ENCODE measurements at regions not wholly inside any gene's neighbourhood (a gene's known extent, or its start where the extent isn't known, plus 50 kb on each side); places are given as distances from the start of the nearest gene placed in this dataset.

DNA sequence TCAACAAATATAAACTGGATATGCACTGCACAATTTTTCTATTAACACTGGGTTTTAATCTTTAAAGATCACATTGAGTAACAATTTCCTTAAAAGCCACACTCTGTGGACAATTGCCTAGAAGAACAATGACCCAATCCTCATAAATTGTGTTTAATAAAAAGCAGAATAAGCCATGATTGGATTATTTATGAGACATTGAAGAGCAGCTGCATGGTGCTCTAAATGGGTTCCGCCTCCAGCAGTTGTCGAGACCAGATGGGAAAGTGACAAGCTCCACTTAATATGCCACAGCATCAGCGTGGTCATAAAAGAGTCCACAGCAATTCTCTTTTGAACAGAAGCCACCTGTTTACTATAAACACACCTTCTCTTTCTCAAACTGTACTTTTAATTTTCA is 635.2 kb upstream of the FRG1 start:
- H3K9me3 ChIP-seq (ENCODE audit: control insufficient read depth, insufficient read depth, low read length), result no peaks in the 10 kb centered on the region
- H3K79me2 ChIP-seq (ENCODE audit: control insufficient read depth, low read length), result no peaks in the 10 kb centered on the region
- no peaks in the 10 kb centered on the region for H3K27me3 ChIP-seq (ENCODE audit: control insufficient read depth, low read length)
- no peaks in the 10 kb centered on the region for H4K20me1 ChIP-seq (ENCODE audit: control insufficient read depth, insufficient read depth, low read depth, low read length)
- H3K4me3 ChIP-seq (ENCODE audit: low read length), result no peak overlapping the region
- no peaks in the 10 kb centered on the region for H3K4me1 ChIP-seq (ENCODE audit: control insufficient read depth, low read length)
- no peaks in the 10 kb centered on the region for H3K9me2 ChIP-seq (replicated peaks; ENCODE audit: control insufficient read depth, low read length)
- H3F3A ChIP-seq (ENCODE audit: control insufficient read depth, insufficient read depth), result no peaks in the 10 kb centered on the region
- no peaks in the 10 kb centered on the region for H3K36me3 ChIP-seq (ENCODE audit: control insufficient read depth, low read length)
- H3K4me2 ChIP-seq (ENCODE audit: low read length), result no peak overlapping the region
- TF ChIP-seq, protein P1, sequence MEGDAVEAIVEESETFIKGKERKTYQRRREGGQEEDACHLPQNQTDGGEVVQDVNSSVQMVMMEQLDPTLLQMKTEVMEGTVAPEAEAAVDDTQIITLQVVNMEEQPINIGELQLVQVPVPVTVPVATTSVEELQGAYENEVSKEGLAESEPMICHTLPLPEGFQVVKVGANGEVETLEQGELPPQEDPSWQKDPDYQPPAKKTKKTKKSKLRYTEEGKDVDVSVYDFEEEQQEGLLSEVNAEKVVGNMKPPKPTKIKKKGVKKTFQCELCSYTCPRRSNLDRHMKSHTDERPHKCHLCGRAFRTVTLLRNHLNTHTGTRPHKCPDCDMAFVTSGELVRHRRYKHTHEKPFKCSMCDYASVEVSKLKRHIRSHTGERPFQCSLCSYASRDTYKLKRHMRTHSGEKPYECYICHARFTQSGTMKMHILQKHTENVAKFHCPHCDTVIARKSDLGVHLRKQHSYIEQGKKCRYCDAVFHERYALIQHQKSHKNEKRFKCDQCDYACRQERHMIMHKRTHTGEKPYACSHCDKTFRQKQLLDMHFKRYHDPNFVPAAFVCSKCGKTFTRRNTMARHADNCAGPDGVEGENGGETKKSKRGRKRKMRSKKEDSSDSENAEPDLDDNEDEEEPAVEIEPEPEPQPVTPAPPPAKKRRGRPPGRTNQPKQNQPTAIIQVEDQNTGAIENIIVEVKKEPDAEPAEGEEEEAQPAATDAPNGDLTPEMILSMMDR (IDR thresholded peaks at IDR 0.05; ENCODE audit: low read depth, low read length, poor library complexity, severe bottlenecking), result no peak
- TF ChIP-seq EZH2phosphoT487 (IDR thresholded peaks at IDR 0.05; ENCODE audit: borderline replicate concordance, low read length), result no peak
- no peak overlapping the region for H3K27ac ChIP-seq (ENCODE audit: low read depth, low read length)

DNA sequence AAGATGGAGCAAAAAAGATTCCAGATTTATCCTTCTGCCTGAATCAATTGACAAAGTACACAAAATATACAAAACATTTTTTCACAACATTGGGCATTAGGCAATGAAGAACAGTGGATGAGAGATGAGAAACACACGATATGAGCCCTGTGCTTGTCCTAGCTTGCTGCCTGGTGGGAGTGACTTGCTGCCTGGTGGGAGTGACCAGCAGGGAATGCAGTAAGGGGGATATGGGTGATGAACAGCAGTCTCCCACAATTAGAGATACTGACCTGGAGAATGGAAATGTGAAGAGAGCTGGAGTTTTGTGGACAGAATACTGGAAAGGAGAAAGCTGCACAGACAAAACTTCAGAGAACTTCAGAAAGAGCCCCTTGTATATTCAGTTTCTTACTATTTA is 629.4 kb upstream of the FRG1 start:
- no peaks in the 10 kb centered on the region for H3K79me2 ChIP-seq (ENCODE audit: control insufficient read depth, low read length)
- TF ChIP-seq EZH2phosphoT487 (IDR thresholded peaks at IDR 0.05; ENCODE audit: borderline replicate concordance, low read length), result no peak
- TF ChIP-seq, protein P1 (IDR thresholded peaks at IDR 0.05; ENCODE audit: low read depth, low read length, poor library complexity, severe bottlenecking), result no peak
- no peaks in the 10 kb centered on the region for H3K9me3 ChIP-seq (ENCODE audit: control insufficient read depth, insufficient read depth, low read length)
- no peak overlapping the region for H3K27ac ChIP-seq (ENCODE audit: low read depth, low read length)
- H3K4me2 ChIP-seq (ENCODE audit: low read length), result no peak overlapping the region
- H3F3A ChIP-seq (ENCODE audit: control insufficient read depth, insufficient read depth), result no peaks in the 10 kb centered on the region
- no peak overlapping the region for H3K4me3 ChIP-seq (ENCODE audit: low read length)
- H3K9me2 ChIP-seq (replicated peaks; ENCODE audit: control insufficient read depth, low read length), result no peaks in the 10 kb centered on the region
- no peaks in the 10 kb centered on the region for H3K4me1 ChIP-seq (ENCODE audit: control insufficient read depth, low read length)
- no peaks in the 10 kb centered on the region for H3K27me3 ChIP-seq (ENCODE audit: control insufficient read depth, low read length)
- H3K36me3 ChIP-seq (ENCODE audit: control insufficient read depth, low read length), result no peaks in the 10 kb centered on the region
- H4K20me1 ChIP-seq (ENCODE audit: control insufficient read depth, insufficient read depth, low read depth, low read length), result no peaks in the 10 kb centered on the region

DNA sequence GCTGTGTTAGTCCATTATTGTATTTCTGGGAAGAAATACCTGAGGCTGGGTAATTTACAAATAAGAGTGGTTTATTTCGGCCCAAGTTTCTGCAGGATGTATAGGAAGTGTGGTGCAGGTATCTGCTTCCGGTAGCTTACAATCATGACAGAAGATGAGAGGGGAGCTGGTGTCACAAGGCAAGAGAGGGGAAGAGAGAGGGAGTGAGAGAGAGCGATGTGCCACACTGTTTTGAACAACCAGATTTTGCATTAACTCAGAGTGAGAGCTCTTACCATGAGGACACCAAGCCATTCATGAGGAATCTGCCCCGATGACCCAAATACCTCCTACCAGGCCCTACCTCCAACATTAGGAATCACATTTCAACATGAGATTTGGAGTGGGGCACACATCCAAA is 627.6 kb upstream of the FRG1 start:
- H3K79me2 ChIP-seq (ENCODE audit: control insufficient read depth, low read length), result no peaks in the 10 kb centered on the region
- no peak overlapping the region for H3K27ac ChIP-seq (ENCODE audit: low read depth, low read length)
- no peaks in the 10 kb centered on the region for H3K9me3 ChIP-seq (ENCODE audit: control insufficient read depth, insufficient read depth, low read length)
- H4K20me1 ChIP-seq (ENCODE audit: control insufficient read depth, insufficient read depth, low read depth, low read length), result no peaks in the 10 kb centered on the region
- no peaks in the 10 kb centered on the region for H3K36me3 ChIP-seq (ENCODE audit: control insufficient read depth, low read length)
- TF ChIP-seq, protein P1 (IDR thresholded peaks at IDR 0.05; ENCODE audit: low read depth, low read length, poor library complexity, severe bottlenecking), result no peak
- TF ChIP-seq EZH2phosphoT487 (IDR thresholded peaks at IDR 0.05; ENCODE audit: borderline replicate concordance, low read length), result no peak
- H3K4me2 ChIP-seq (ENCODE audit: low read length), result no peak overlapping the region
- H3K4me1 ChIP-seq (ENCODE audit: control insufficient read depth, low read length), result no peaks in the 10 kb centered on the region
- no peaks in the 10 kb centered on the region for H3K9me2 ChIP-seq (replicated peaks; ENCODE audit: control insufficient read depth, low read length)
- no peak overlapping the region for H3K4me3 ChIP-seq (ENCODE audit: low read length)
- H3K27me3 ChIP-seq (ENCODE audit: control insufficient read depth, low read length), result no peaks in the 10 kb centered on the region
- H3F3A ChIP-seq (ENCODE audit: control insufficient read depth, insufficient read depth), result no peaks in the 10 kb centered on the region

Measured in DOHH2 (cell line).